Heart left ventricle (tissue), 16 donors: ENCODE measurements at regions not wholly inside any gene's neighbourhood (a gene's known extent, or its start where the extent isn't known, plus 50 kb on each side); places are given as distances from the start of the nearest gene placed in this dataset.
"Not testable (repeated sequence)": the region's sequence is repeated elsewhere in the genome, so short reads cannot be mapped to it uniquely, and the experiment has no call there.

Experiments
- ATAC-seq, 4 donors: fragments of 200-7000 bp; cut with Tn5 transposase; one replicate each; pipeline ENCODE4 v1.9.1; 2020 to 2022; ENCODE audit warnings: moderate library complexity in 4 of 4, mild to moderate bottlenecking in 3 of 4, moderate number of reproducible peaks in 1 of 4
- DNase-seq, 5 donors: peaks; one replicate each; pipeline ENCODE4 v3.0.0-alpha.2; 2020
- H3K27ac ChIP-seq, 12 donors: fragments of 200-600 bp; sonication (generic) in 4 of 12; one replicate each; pipeline versions ENCODE4 v1.5.0 to v1.8.0; 2016 to 2022; ENCODE audit warnings: mild to moderate bottlenecking in 2 of 12
- H3K27me3 ChIP-seq, 9 donors: fragments of 200-600 bp; sonication (generic) in 2 of 9; one replicate each; pipeline versions ENCODE4 v1.5.1 to v1.8.0; 2016 to 2022; ENCODE audit warnings: mild to moderate bottlenecking in 3 of 9
- H3K36me3 ChIP-seq, 9 donors: fragments of 200-600 bp; sonication (generic) in 2 of 9; one replicate each; pipeline versions ENCODE4 v1.5.0 to v1.8.0; 2018 to 2022; ENCODE audit warnings: mild to moderate bottlenecking in 2 of 9
- H3K4me1 ChIP-seq, 12 donors: fragments of 200-600 bp; sonication (generic) in 4 of 12; one replicate each; pipeline versions ENCODE4 v1.5.0 to v1.8.0; 2016 to 2022; ENCODE audit warnings: mild to moderate bottlenecking in 3 of 12
- H3K4me3 ChIP-seq, 12 donors: fragments of 200-600 bp; sonication (generic) in 4 of 12; one replicate each; pipeline versions ENCODE4 v1.5.0 to v1.8.0; 2017 to 2022; ENCODE audit warnings: mild to moderate bottlenecking in 9 of 12, moderate library complexity in 4 of 12
- H3K9me3 ChIP-seq, 12 donors: fragments of 200-600 bp; sonication (generic) in 4 of 12; one replicate each; pipeline versions ENCODE4 v1.5.0 to v1.8.0; 2016 to 2022; ENCODE audit warnings: mild to moderate bottlenecking in 1 of 12
- POLR2A ChIP-seq, 2 donors: fragments of 450-650 bp; IDR thresholded peaks; one replicate each; pipeline ENCODE4 v1.6.1; 2017; ENCODE audit warnings: antibody characterized with exemption in 2 of 2, mild to moderate bottlenecking in 2 of 2, moderate library complexity in 2 of 2
- WGBS, 4 donors: extraction: QIAGEN DNeasy Blood & Tissue Kit in 2 of 4; methylation state at CpG; one replicate each; pipeline versions ENCODE4 v1.1.5 to v1.1.7; 2013 to 2018; 5-methylcytosine and 5-hydroxymethylcytosine counted together
- intact Hi-C, 10 donors: fragments of 100-400 bp; cut with DNase I; formaldehyde crosslinking; loops; one replicate each; pipeline versions ENCODE4 v1.11.1 to v1.14.2; 2022
- TF ChIP-seq, protein P1 (sequence below), 12 donors: fragments of 200-600 bp; sonication (generic) in 4 of 12; IDR thresholded peaks; one replicate each; pipeline versions ENCODE4 v1.5.0 to v1.8.0; 2018 to 2022; ENCODE audit warnings: antibody characterized with exemption in 12 of 12, mild to moderate bottlenecking in 5 of 12
- donor health status: ischemic (EF 13 %, LVEDD 7.1; RV severe dilation, severe dysfunction).
- donor health status: healthy with polysubstance abuse.
- donor health status: DM: no; HTN: yes; CAD: no.
- donor health status: DM: no; HTN: no; CAD: no.
- donor health status: ischemic (EF 25% LVEDD 6.9; RV normal size, moderate dysfunction).
- donor health status: ischemic (EF 25% LVEDD 5.7; RV mildly dilated, moderate dysfunction).
- donor health status: healthy.
- donor health status: DM: yes; HTN: yes; CAD: no.
- donor health status: ischemic (EF 35%, LVEDD 5.7; RV mildly dilated, moderate dysfunction).
- donor health status: nonischemic (EF 11% LVEDD 7.7; RV severe dilation, severe dysfunction).
- donor health status: DM: yes; HTN: yes; CAD: no.
- donor health status: PGD.
- donor health status: ischemic (EF 29% LVEDD 5.4; RV normal size, mild dysfunction).
- donor health status: nonischemic (EF 23%, LVEDD 6.1; RV moderate dilation, normal function).

DNA sequence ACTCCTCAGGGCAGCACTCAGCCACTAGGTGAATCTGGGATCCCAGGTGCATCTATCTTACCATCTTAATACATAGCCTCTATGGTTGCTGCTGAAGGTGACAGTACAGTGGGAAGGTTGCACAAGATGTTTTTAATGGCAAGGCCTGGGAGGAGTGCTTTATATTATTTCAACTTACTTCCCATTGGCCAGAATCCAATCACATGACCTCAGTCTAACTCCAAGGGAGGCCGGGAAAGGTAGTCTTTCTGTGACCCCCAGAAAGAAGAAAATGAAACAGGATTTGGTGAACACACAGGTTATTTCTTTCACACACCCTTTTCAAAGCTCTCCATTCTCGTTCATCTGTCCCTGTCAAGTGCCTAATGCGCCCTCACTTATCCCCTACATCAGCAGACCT lies 189.1 kb upstream of the ATP6AP2 start:
- ATAC-seq = no peak
- peaks cover 0 to 2% (median 0%) of the 10 kb centered on the region in 12 donors for H3K9me3 ChIP-seq
- H3K4me1 ChIP-seq = no peaks in the 10 kb centered on the region
- TF ChIP-seq, protein P1, sequence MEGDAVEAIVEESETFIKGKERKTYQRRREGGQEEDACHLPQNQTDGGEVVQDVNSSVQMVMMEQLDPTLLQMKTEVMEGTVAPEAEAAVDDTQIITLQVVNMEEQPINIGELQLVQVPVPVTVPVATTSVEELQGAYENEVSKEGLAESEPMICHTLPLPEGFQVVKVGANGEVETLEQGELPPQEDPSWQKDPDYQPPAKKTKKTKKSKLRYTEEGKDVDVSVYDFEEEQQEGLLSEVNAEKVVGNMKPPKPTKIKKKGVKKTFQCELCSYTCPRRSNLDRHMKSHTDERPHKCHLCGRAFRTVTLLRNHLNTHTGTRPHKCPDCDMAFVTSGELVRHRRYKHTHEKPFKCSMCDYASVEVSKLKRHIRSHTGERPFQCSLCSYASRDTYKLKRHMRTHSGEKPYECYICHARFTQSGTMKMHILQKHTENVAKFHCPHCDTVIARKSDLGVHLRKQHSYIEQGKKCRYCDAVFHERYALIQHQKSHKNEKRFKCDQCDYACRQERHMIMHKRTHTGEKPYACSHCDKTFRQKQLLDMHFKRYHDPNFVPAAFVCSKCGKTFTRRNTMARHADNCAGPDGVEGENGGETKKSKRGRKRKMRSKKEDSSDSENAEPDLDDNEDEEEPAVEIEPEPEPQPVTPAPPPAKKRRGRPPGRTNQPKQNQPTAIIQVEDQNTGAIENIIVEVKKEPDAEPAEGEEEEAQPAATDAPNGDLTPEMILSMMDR (IDR thresholded peaks at IDR 0.05) = no peak
- no peak for TF ChIP-seq POLR2A (IDR thresholded peaks at IDR 0.05)
- intact Hi-C loops = no loop called here
- no peak overlapping the region for H3K27ac ChIP-seq
- WGBS, 4 donors = 46 to 94% (median 65%) methylated on average over 3 of the region's 3 CpGs
- no peaks in the 10 kb centered on the region for H3K36me3 ChIP-seq
- DNase-seq = no peak
- no peak overlapping the region for H3K4me3 ChIP-seq
- peaks cover 0 to 7% (median 0%) of the 10 kb centered on the region in 9 donors for H3K27me3 ChIP-seq

GRCh38 chrX:40389555-40389954 lies 191.2 kb upstream of the ATP6AP2 start:
- no peaks in the 10 kb centered on the region for H3K9me3 ChIP-seq
- ATAC-seq (no peak), DNase-seq (no peak)
- H3K36me3 ChIP-seq = no peaks in the 10 kb centered on the region
- intact Hi-C loops = no loop called here
- TF ChIP-seq, protein P1 (IDR thresholded peaks at IDR 0.05) = no peak
- TF ChIP-seq POLR2A (IDR thresholded peaks at IDR 0.05) = no peak
- 45 to 95% (median 76%) methylated on average over 2 of the region's 2 CpGs for WGBS, 4 donors
- H3K4me1 ChIP-seq = no peaks in the 10 kb centered on the region
- H3K27me3 ChIP-seq = peaks cover 0 to 9% (median 0%) of the 10 kb centered on the region in 9 donors
- H3K27ac ChIP-seq = no peak overlapping the region
- no peak overlapping the region for H3K4me3 ChIP-seq

DNA sequence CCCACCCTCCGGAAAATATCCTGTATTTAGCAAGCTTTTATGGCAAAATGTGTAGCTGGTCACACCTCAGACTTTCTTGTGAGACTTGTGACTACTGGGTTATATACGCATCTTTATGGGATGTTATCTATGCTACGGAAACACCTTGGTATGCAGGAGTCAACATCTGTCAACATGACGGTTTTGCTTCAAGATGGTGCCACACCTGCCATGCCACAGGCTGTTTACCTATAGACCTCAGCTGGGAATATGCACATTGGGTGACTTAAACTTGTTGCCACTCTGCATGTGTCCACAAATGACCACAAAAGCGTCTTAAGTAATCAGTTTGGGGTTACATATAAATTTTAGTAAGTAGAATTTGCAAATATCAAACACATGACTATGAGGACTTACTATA lies 192.3 kb upstream of the ATP6AP2 start:
- Histone ChIP-seq H3K27me3 (peaks cover 0 to 9% (median 0%) of the 10 kb centered on the region in 9 donors), H3K36me3 (no peaks in the 10 kb centered on the region), H3K4me1 (no peaks in the 10 kb centered on the region), H3K9me3 (no peaks in the 10 kb centered on the region), H3K27ac (no peak overlapping the region), H3K4me3 (no peak overlapping the region)
- WGBS, 4 donors = 86 to 97% (median 90%) methylated on average over 5 of the region's 5 CpGs
- TF ChIP-seq POLR2A (IDR thresholded peaks at IDR 0.05) = no peak
- TF ChIP-seq, protein P1 (IDR thresholded peaks at IDR 0.05) = no peak
- ATAC-seq (no peak), DNase-seq (no peak)
- intact Hi-C loops = no loop called here

DNA sequence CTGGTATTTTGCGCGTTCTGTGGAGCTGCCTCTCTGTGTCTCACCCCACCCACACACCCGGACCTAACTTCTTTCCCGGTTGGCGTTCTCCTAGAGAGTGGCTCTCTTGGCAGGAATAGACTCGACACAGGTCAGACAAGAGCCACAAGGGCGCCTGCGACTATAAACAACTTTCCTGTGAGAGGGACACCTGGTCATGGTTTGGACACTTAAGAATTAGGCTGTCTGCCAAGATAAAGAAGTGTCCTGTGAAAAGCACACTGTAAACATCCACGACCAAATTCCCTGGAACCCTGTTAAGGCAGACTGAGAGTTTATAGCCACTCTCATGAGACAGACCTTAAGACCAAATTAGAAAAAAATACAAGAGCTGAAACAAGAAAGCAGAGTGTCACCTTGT lies 192.9 kb upstream of the ATP6AP2 start:
- ATAC-seq = peak in 2 of 4 donors; percentile 15 to 29
- not testable (repeated sequence) for H3K9me3 ChIP-seq

DNA sequence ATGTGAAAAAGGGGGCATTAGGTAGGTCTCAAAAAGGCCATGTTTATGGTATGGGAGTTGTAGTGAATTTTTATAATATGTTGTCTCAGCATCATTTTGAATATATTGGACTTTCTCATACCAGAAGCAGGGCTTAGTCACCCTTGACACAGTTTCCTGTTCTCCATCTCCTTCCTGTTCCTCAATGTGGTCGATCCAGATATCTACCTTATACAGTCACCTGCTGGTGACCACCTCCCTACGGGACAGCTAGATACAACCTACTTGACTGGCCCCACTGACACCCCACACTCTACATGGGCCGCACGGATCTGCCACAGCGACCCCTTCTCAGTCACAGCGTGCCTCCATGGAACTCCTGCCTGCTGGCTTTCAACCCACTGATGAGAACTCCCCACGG lies 193.5 kb upstream of the ATP6AP2 start:
- intact Hi-C loops, H3K9me3 ChIP-seq, DNase-seq: not testable (repeated sequence)

More for the DNA sequence above, 192.9 kb upstream of the ATP6AP2 start:
- H3K4me3 ChIP-seq, H3K27me3 ChIP-seq, intact Hi-C loops, H3K4me1 ChIP-seq, H3K36me3 ChIP-seq, H3K27ac ChIP-seq, DNase-seq: not testable (repeated sequence)
- 36 to 65% (median 43%) methylated on average over 9 of the region's 9 CpGs for WGBS, 4 donors

More for the DNA sequence above, 193.5 kb upstream of the ATP6AP2 start:
- H3K36me3 ChIP-seq, H3K4me1 ChIP-seq, H3K4me3 ChIP-seq, H3K27ac ChIP-seq, ATAC-seq, H3K27me3 ChIP-seq: not testable (repeated sequence)
- 77 to 83% (median 80%) methylated on average over 6 to 7 of the region's 7 CpGs for WGBS, 4 donors
